ENCODE measurements at regions not wholly inside any gene's neighbourhood (a gene's known extent, or its start where the extent isn't known, plus 50 kb on each side); places are given as distances from the start of the nearest gene placed in this dataset.

DNA sequence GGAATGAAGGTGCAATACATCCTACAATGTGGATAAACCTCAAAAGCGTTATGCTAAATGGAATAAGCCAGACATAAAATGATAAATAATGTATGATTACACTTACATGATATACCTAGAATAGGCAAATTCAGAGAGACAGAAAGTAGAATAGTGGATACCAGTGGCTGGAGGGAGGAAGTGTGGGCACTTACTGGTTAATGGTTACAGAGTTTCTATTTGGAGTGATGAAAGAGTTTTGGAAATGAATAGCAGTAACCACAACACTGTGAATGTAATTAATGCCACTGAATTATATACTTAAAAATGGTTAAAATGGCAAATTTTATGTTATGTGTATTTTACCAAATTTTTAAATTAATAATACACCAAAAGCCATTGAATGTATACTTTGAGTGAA is 71.4 kb upstream of the CST7 start:
- DNase-seq, result no peak

GRCh38 chr20:24878657-24879056 is 70.4 kb upstream of the CST7 start:
- no peak for DNase-seq

- no peak for DNase-seq
Observed at GRCh38 chr20:24879875-24880274, 69.2 kb upstream of the CST7 start.

- no peak for DNase-seq
Observed at GRCh38 chr20:24880356-24880755, 68.7 kb upstream of the CST7 start.

DNA sequence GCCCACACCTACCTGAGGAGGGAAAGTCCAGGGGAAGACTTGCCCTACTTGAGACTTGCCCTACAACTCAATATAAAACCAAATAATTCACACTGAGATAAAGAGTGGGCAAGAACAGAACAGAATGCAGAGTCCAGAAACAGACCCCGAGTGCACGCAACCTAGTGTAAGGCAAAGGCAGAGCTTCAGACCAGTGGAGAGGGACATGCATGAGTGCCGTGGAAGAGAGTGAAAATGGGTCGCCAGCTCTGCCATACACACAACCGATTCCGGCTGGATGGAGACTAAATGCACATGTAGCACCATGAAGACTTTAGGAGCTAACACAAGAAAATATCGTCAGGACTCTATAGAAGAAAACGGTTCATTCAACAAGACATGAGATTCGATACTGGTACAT is 58.8 kb upstream of the CST7 start:
- no peak for DNase-seq

- DNase-seq, result no peak
Observed at GRCh38 chr20:24891546-24892393, 57.3 kb upstream of the CST7 start.

GRCh38 chr20:24892522-24892921 is 56.5 kb upstream of the CST7 start:
- no peak for DNase-seq

- DNase-seq, result no peak
Observed at GRCh38 chr20:24892931-24893330, 56.1 kb upstream of the CST7 start.

GRCh38 chr20:24894488-24894887 is 54.6 kb upstream of the CST7 start:
- no peak for DNase-seq

DNA sequence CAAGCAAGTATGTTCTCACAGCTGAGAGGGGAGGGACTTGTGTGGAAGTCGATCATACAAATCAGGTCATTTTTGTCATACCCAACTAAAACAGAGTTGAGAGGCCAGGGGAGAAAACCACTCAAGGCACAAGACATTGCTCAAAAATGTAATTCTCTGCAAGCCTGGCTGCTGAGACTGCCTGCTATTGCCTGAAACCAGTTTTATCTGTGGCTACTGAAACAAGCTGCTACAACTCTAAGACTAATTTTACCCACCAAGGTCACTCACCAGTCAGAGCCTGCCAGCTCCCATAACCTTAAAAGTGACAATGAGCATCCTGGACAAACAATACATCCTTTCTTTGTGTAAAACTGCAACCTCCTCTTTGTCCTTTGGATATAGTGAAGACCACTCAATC is 54.1 kb upstream of the CST7 start:
- DNase-seq, result no peak

GRCh38 chr20:24895431-24895830 is 53.6 kb upstream of the CST7 start:
- no peak for DNase-seq

DNA sequence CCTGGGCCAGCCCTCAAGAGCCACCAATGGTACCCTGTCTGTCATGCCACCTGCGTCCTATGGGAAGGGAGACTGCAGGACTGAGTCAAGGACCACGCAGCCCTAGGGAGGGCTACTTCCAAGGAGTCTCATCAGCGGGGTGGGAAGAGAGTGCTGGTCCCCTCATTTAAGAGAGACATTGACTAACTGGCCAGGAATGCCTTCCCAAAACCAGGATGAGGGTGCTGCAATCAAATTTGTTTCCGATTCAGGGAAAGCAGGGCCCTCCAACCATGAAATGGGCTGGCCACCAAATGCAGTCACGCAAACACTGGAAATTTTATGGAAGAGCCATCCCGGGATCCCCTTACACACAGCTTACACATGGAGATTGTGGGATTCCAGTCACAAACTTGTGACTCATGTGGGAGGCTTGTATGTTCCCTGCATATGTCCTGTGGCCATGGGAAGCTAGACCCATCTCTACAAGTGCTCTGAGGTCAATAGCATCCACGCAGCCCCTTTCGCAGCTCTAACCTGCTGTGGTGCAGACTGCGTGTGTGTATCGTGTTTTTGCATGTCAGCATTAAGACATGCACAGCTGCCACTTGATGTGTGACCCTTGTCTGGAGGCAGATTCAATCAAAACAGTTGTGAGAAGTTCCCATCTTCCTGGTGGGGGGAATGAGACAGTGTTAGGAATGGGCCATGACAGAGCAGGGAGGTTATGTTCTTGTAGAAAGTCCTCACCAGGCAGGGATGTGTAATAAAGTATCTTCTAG is 53.0 kb upstream of the CST7 start:
- DNase-seq, result no peak

DNA sequence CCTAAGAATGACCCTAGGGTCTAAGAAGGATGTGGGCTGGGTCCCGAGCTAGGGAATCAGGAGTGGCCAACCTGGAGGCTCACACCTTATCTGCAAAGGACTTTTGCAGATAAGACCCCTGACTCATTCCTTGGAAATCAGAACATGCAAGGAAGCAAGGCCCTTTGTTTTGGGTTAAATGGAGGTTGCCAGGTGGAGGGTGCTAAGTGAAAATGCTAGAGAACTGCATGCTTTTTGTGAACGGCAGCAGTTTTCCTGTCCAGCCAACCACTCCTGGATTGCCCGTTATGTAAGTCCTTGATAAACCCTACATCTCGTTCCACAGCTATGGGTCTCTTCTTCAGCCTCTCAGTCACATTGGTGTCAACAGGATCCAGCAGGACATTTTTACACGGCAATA is 52.1 kb upstream of the CST7 start:
- DNase-seq, result no peak

- no peak for DNase-seq
Observed at GRCh38 chr20:24897974-24898373, 51.1 kb upstream of the CST7 start.

GRCh38 chr20:24899153-24899552 is 49.9 kb upstream of the CST7 start:
- no peak for DNase-seq

Data from activated CD4-positive, alpha-beta T cell treated with anti-CD3 and anti-CD28 coated beads for 48 hours (primary cell).